Astrocyte of the cerebellum (primary cell): ENCODE measurements at regions not wholly inside any gene's neighbourhood (a gene's known extent, or its start where the extent isn't known, plus 50 kb on each side); places are given as distances from the start of the nearest gene placed in this dataset.

Experiments
- DNase-seq: peaks from one replicate; pipeline ENCODE4 v3.0.0-alpha.2; 2011; ENCODE audit warnings: low read depth
- H3K4me3 ChIP-seq: 2 replicates; pipeline ENCODE4 v1.5.1; 2011; ENCODE audit warnings: mild to moderate bottlenecking, low read depth, low read length, moderate library complexity
- in situ Hi-C: cut with HindIII; loops from 2 replicates; pipeline ENCODE4 v1.10.0; 2017; ENCODE audit warnings: low sequenced_read_pairs
- TF ChIP-seq, protein P1 (sequence below): IDR thresholded peaks from 2 replicates; pipeline ENCODE4 v1.5.1; 2012; ENCODE audit warnings: low read length, low read depth, moderate library complexity, mild to moderate bottlenecking; ENCODE audit errors: missing control alignments

GRCh38 chr14:55928276-55928675 is 189.9 kb upstream of the PELI2 start:
- H3K4me3 ChIP-seq: no peak overlapping the region
- TF ChIP-seq, protein P1, sequence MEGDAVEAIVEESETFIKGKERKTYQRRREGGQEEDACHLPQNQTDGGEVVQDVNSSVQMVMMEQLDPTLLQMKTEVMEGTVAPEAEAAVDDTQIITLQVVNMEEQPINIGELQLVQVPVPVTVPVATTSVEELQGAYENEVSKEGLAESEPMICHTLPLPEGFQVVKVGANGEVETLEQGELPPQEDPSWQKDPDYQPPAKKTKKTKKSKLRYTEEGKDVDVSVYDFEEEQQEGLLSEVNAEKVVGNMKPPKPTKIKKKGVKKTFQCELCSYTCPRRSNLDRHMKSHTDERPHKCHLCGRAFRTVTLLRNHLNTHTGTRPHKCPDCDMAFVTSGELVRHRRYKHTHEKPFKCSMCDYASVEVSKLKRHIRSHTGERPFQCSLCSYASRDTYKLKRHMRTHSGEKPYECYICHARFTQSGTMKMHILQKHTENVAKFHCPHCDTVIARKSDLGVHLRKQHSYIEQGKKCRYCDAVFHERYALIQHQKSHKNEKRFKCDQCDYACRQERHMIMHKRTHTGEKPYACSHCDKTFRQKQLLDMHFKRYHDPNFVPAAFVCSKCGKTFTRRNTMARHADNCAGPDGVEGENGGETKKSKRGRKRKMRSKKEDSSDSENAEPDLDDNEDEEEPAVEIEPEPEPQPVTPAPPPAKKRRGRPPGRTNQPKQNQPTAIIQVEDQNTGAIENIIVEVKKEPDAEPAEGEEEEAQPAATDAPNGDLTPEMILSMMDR: no peak
- in situ Hi-C loops: no loop called here
- no peak for DNase-seq

- in situ Hi-C loops: no loop called here
- TF ChIP-seq, protein P1: no peak
- DNase-seq: no peak
- no peak overlapping the region for H3K4me3 ChIP-seq
Observed at GRCh38 chr14:55929136-55929535, 189.1 kb upstream of the PELI2 start.

- TF ChIP-seq, protein P1: no peak
- H3K4me3 ChIP-seq: no peak overlapping the region
- in situ Hi-C loops: loop anchor here (5.0 kb wide), 1 partner anchor 52 kb away; no protein-coding TSS in a partner anchor
- DNase-seq: no peak
Observed at GRCh38 chr14:55930016-55930784, 188.0 kb upstream of the PELI2 start.

DNA sequence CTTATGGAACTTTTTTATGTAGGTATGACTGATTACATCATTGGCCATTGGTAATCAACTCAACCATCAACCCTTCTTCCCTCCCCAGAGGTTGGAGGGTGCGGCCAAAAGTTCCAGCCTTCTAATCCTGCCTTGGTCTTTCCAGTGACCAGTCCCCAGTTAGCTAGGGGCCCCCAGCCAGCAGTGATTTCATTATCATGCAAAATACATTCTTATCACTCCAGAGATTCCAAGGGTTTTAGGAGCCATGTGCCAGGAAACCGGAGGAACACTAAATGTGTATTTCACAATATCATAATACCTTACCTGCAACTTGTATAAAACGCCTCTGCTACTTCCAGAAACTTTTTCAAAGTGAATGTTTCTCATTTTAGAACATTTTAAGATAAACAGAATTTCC is 181.5 kb upstream of the PELI2 start:
- TF ChIP-seq, protein P1: no peak
- in situ Hi-C loops: no loop called here
- DNase-seq: no peak
- H3K4me3 ChIP-seq: no peak overlapping the region

DNA sequence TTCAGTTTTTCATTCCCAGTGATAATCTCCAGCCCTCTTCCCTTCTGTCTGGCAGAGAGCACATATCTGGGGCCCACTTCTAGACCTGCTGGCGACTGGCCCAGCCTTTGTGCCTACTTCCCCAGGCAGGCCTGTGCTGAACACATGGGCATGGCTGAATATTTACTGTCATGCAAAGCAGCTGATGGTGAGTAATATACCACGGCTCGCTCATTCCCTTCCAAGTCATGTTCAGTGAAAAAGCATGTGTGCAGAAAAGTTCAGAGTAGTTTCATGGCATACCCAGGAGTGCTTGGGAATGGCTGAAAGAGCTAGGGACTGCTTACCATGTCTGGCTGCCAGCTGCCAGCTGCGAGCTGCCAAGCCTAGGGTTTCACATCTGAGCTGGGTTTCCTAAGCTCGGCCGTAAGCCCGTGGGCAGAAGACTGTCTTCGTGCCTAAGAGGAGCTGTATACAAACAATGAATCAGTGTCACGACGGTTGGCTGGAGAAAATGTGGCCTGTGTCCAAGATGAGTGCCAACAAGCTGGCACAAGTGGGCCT is 179.9 kb upstream of the PELI2 start:
- H3K4me3 ChIP-seq: no peak overlapping the region
- in situ Hi-C loops: no loop called here

GRCh38 chr14:55942076-55942654 is 176.0 kb upstream of the PELI2 start:
- in situ Hi-C loops: no loop called here
- DNase-seq: no peak
- TF ChIP-seq, protein P1: no peak
- no peak overlapping the region for H3K4me3 ChIP-seq

More for the DNA sequence above, 179.9 kb upstream of the PELI2 start:
- no peak for DNase-seq
- TF ChIP-seq, protein P1: no peak
